ENCODE measurements at regions not wholly inside any gene's neighbourhood (a gene's known extent, or its start where the extent isn't known, plus 50 kb on each side); places are given as distances from the start of the nearest gene placed in this dataset.

DNA sequence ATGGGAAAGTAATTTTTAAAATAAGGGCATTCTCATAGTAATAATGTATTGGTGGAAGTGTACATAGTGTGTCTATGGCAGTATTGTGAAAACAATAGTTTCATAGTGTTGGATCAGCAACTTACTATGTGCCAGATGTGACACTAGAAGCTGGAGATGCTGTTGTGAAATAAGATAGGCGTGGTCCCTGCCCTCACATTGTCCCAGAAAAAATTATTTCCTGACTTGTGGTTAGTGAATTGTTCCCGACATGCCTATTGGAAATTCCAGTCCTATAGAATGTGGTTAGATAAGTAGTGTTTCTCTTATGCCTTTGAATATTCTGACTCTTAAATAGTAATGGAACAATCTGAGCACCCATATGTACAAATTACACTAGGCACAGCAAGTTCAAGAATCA lies 55.3 kb upstream of the MTAP start:
- H3K4me1 ChIP-seq (ENCODE audit: control insufficient read depth in 2 of 3, insufficient read depth in 2 of 3, low read depth in 1 of 3, low read length in 3 of 3): no peaks in the 10 kb centered on the region
- H3K36me3 ChIP-seq (ENCODE audit: control insufficient read depth in 2 of 3, insufficient read depth in 3 of 3, low read length in 3 of 3): no peaks in the 10 kb centered on the region
- no peaks in the 10 kb centered on the region for H3K9me3 ChIP-seq (ENCODE audit: control insufficient read depth in 2 of 3, insufficient read depth in 1 of 3, low read length in 3 of 3)
- TF ChIP-seq, protein P1, sequence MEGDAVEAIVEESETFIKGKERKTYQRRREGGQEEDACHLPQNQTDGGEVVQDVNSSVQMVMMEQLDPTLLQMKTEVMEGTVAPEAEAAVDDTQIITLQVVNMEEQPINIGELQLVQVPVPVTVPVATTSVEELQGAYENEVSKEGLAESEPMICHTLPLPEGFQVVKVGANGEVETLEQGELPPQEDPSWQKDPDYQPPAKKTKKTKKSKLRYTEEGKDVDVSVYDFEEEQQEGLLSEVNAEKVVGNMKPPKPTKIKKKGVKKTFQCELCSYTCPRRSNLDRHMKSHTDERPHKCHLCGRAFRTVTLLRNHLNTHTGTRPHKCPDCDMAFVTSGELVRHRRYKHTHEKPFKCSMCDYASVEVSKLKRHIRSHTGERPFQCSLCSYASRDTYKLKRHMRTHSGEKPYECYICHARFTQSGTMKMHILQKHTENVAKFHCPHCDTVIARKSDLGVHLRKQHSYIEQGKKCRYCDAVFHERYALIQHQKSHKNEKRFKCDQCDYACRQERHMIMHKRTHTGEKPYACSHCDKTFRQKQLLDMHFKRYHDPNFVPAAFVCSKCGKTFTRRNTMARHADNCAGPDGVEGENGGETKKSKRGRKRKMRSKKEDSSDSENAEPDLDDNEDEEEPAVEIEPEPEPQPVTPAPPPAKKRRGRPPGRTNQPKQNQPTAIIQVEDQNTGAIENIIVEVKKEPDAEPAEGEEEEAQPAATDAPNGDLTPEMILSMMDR (IDR thresholded peaks at IDR 0.05; ENCODE audit: borderline replicate concordance, extremely low read depth, insufficient read depth): no peak
- no peak overlapping the region for H3K4me3 ChIP-seq (ENCODE audit: low read length in 3 of 3)
- no peaks in the 10 kb centered on the region for H3K27me3 ChIP-seq (ENCODE audit: control insufficient read depth, insufficient read depth, low read length)
- intact Hi-C loops (cut with DNase I): no loop called here
- no peak overlapping the region for H3K27ac ChIP-seq (ENCODE audit: low read depth in 2 of 2, low read length in 2 of 2)
- no peak overlapping the region for H3K9ac ChIP-seq (ENCODE audit: low read length in 3 of 3)
- FAIRE-seq (no peak), DNase-seq (no peak)

DNA sequence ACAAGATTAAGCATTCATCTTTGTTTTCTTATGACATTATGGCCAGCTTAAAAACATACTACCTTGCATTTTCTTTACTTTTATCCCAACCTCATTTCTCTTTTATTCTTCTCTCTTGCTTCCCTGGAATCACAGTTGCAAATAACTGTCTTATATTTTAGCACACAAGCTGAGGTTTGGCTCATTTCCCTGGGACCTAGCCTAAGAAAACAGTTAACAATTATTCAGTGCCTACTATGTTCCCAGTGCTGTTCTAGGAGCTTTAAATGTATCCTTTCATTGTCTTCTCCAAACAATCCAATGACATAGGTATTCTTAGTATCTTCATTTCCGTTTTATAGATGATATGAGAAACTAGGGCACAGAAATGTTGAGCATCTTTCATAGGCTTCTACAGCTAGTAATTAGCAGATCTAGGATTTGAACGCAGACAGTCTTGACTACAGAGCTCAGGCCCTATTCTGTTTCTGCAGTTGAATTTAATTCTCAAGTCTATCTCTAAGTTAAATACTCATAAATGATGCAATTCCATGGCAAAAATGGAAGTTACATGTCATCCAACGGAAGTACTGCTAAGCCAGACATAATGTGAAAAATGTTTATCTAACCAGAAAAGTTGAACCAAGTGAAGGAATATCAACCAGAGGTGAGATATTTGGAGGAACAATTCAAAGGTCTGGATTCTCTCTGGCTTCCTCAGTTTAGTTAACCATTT lies 52.3 kb upstream of the MTAP start:
- DNase-seq (no peak), FAIRE-seq (no peak)
- H3K4me1 ChIP-seq (ENCODE audit: control insufficient read depth in 2 of 3, insufficient read depth in 2 of 3, low read depth in 1 of 3, low read length in 3 of 3): no peaks in the 10 kb centered on the region
- no peak overlapping the region for H3K27ac ChIP-seq (ENCODE audit: low read depth in 2 of 2, low read length in 2 of 2)
- no peaks in the 10 kb centered on the region for H3K36me3 ChIP-seq (ENCODE audit: control insufficient read depth in 2 of 3, insufficient read depth in 3 of 3, low read length in 3 of 3)
- no peaks in the 10 kb centered on the region for H3K27me3 ChIP-seq (ENCODE audit: control insufficient read depth, insufficient read depth, low read length)
- no peak overlapping the region for H3K4me3 ChIP-seq (ENCODE audit: low read length in 3 of 3)
- no peak overlapping the region for H3K9ac ChIP-seq (ENCODE audit: low read length in 3 of 3)
- intact Hi-C loops (cut with DNase I): no loop called here
- H3K9me3 ChIP-seq (ENCODE audit: control insufficient read depth in 2 of 3, insufficient read depth in 1 of 3, low read length in 3 of 3): no peaks in the 10 kb centered on the region
- TF ChIP-seq, protein P1 (IDR thresholded peaks at IDR 0.05; ENCODE audit: borderline replicate concordance, extremely low read depth, insufficient read depth): no peak

DNA sequence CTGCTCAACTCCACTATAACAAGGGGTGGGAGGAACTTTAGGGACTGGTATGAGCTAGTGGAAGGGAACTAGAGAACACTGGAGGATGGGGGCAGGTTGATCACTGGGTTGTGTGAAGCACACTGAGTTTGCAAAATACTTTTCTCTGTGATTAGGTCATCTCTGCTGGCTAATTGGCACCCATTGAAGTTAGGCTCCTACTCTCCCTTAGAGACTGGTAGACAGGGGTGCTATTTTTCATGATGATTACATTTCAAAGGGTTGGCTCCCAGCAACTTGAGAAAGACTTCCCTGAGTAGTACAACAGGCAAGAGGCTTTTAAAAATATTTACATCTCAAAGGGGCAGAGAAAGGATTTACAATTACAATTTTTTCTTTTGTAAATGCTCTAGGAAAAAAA lies 50.4 kb upstream of the MTAP start:
- DNase-seq (no peak), FAIRE-seq (no peak)
- Histone ChIP-seq H3K4me1 (ENCODE audit: control insufficient read depth in 2 of 3, insufficient read depth in 2 of 3, low read depth in 1 of 3, low read length in 3 of 3) (no peaks in the 10 kb centered on the region), H3K27ac (ENCODE audit: low read depth in 2 of 2, low read length in 2 of 2) (no peak overlapping the region), H3K4me3 (ENCODE audit: low read length in 3 of 3) (no peak overlapping the region), H3K36me3 (ENCODE audit: control insufficient read depth in 2 of 3, insufficient read depth in 3 of 3, low read length in 3 of 3) (no peaks in the 10 kb centered on the region), H3K27me3 (ENCODE audit: control insufficient read depth, insufficient read depth, low read length) (no peaks in the 10 kb centered on the region), H3K9me3 (ENCODE audit: control insufficient read depth in 2 of 3, insufficient read depth in 1 of 3, low read length in 3 of 3) (no peaks in the 10 kb centered on the region), H3K9ac (ENCODE audit: low read length in 3 of 3) (no peak overlapping the region)
- intact Hi-C loops (cut with DNase I): no loop called here
- TF ChIP-seq, protein P1 (IDR thresholded peaks at IDR 0.05; ENCODE audit: borderline replicate concordance, extremely low read depth, insufficient read depth): no peak

Data from kidney (tissue), 13 donors.